ENCODE measurements at regions not wholly inside any gene's neighbourhood (a gene's known extent, or its start where the extent isn't known, plus 50 kb on each side); places are given as distances from the start of the nearest gene placed in this dataset.

DNA sequence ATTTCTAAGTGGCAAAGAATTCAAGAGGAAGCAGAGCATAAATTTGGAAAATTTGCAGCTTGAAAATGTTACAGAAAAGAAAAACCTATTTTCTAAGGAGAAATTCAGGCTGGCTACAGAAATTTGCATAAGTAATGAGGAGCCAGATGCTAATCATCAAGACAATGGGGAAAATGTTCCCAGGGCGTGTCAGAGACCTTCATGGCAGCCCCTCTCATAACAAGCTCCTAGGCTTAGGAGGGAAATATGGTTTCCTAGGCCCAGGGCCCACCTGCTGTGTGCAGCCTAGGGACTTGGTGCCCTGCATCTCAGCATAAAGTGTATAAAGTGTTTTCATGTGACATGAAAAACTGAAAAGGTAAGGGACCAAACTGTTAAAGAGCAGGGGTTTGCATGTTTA is 1796.3 kb upstream of the FLRT2 start:
- H3K27me3 Mint-ChIP-seq: no peaks in the 10 kb centered on the region
- no peaks in the 10 kb centered on the region for H3K36me3 Mint-ChIP-seq (ENCODE audit: low read depth)
- H3K27ac Mint-ChIP-seq: no peak overlapping the region
- no peak for DNase-seq
- no peaks in the 10 kb centered on the region for H3K4me1 Mint-ChIP-seq
- intact Hi-C loops (cut with micrococcal nuclease): no loop called here
- no peaks in the 10 kb centered on the region for H3K9me3 Mint-ChIP-seq
- H3K4me3 Mint-ChIP-seq: no peak overlapping the region

DNA sequence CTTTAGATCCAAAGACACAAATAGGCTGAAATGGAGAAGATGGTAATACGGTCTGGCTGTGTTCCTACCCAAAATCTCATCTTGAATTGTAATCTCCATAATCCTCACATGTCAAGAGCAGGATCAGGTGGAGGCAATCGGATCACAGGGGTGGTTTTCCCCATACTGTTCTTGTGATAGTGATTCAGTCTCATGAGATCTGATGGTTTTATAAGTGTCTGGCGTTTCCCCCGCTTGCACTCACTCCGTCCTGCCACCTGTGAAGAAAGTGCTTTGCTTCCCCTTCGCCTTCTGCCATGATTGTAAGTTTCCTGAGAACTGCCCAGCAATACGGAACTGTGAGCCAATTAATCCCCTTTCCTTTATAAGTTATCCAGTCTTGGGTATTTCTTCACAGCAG is 1795.5 kb upstream of the FLRT2 start:
- no peaks in the 10 kb centered on the region for H3K4me1 Mint-ChIP-seq
- intact Hi-C loops (cut with micrococcal nuclease): no loop called here
- DNase-seq: no peak
- H3K27ac Mint-ChIP-seq: no peak overlapping the region
- no peaks in the 10 kb centered on the region for H3K36me3 Mint-ChIP-seq (ENCODE audit: low read depth)
- H3K9me3 Mint-ChIP-seq: no peaks in the 10 kb centered on the region
- no peaks in the 10 kb centered on the region for H3K27me3 Mint-ChIP-seq
- no peak overlapping the region for H3K4me3 Mint-ChIP-seq

- Mint-ChIP-seq H3K4me1 (no peaks in the 10 kb centered on the region), H3K4me3 (no peak overlapping the region), H3K27ac (no peak overlapping the region), H3K9me3 (peaks cover 2% of the 10 kb centered on the region), H3K27me3 (no peaks in the 10 kb centered on the region), H3K36me3 (ENCODE audit: low read depth) (no peaks in the 10 kb centered on the region)
- no peak for DNase-seq
- intact Hi-C loops (cut with micrococcal nuclease): no loop called here
Observed at GRCh38 chr14:83741269-83741668, 1788.7 kb upstream of the FLRT2 start.

DNA sequence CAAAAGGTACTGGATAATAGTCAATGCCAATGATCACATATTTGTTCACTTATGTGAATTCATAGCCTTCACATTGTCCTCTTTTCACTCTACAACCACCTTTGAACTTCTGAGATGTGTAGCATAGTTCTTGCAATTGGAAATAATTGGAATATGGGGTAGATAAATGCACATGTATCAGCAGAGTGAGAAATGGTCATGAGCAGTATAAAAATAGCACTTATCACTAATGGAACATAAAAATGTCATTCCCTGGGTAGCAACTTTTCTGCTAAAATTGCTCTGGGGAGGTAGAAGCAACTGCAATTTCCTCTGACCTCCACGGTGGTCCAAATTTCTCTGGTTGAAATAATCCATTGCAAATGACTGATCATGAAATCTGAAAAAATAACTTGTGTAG is 1785.7 kb upstream of the FLRT2 start:
- no peaks in the 10 kb centered on the region for H3K4me1 Mint-ChIP-seq
- no peak overlapping the region for H3K27ac Mint-ChIP-seq
- H3K27me3 Mint-ChIP-seq: no peaks in the 10 kb centered on the region
- no peak overlapping the region for H3K4me3 Mint-ChIP-seq
- peaks cover 4% of the 10 kb centered on the region for H3K9me3 Mint-ChIP-seq
- no peaks in the 10 kb centered on the region for H3K36me3 Mint-ChIP-seq (ENCODE audit: low read depth)
- DNase-seq: no peak
- intact Hi-C loops (cut with micrococcal nuclease): no loop called here

GRCh38 chr14:83744891-83745290 is 1785.1 kb upstream of the FLRT2 start:
- Mint-ChIP-seq H3K27ac (no peak overlapping the region), H3K27me3 (no peaks in the 10 kb centered on the region), H3K4me3 (no peak overlapping the region), H3K9me3 (peaks cover 4% of the 10 kb centered on the region), H3K4me1 (no peaks in the 10 kb centered on the region), H3K36me3 (ENCODE audit: low read depth) (no peaks in the 10 kb centered on the region)
- DNase-seq: no peak
- intact Hi-C loops (cut with micrococcal nuclease): no loop called here

DNA sequence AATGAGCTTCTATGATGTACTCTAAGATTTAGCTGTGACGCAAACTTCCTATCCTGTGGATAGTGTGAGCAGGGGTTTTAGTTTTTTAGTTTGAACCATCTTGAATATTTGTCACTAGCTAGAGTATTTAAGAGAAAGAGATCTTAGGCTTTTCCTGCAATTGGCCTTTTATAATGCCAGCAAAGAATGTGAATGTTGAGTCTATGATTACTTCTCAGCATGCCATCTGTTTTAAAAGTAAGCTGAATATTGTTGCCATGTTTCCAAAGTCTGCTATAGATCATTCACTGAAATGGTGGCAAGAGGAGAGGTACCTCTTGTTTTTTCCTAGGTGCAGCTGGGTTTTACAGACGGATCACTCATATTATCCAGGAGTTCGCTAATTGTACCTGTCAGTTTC is 1783.6 kb upstream of the FLRT2 start:
- Mint-ChIP-seq H3K4me3 (no peak overlapping the region), H3K27ac (no peak overlapping the region), H3K27me3 (no peaks in the 10 kb centered on the region), H3K4me1 (no peaks in the 10 kb centered on the region), H3K9me3 (peaks cover 4% of the 10 kb centered on the region), H3K36me3 (ENCODE audit: low read depth) (no peaks in the 10 kb centered on the region)
- no peak for DNase-seq
- intact Hi-C loops (cut with micrococcal nuclease): no loop called here

DNA sequence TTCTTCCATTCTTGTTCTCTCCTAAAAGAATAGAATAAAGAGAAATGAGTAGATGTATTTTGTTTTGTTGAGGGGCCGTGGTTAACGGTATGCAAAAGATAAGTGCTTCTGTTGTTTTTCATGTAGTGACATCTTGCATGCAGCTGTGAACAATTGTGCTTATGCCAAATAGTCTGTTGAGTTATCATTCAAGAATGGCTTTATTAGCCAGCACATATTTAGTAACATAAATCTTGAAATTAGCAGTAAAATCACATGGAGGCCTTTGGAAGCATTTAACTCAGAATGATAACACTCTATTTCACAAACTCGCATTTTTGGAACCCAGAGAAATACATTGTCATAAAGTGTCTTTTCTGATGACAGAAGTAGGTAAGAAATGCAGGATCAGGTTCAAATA is 1772.0 kb upstream of the FLRT2 start:
- no peaks in the 10 kb centered on the region for H3K4me1 Mint-ChIP-seq
- no peak for DNase-seq
- no peaks in the 10 kb centered on the region for H3K27me3 Mint-ChIP-seq
- no peaks in the 10 kb centered on the region for H3K9me3 Mint-ChIP-seq
- no peaks in the 10 kb centered on the region for H3K36me3 Mint-ChIP-seq (ENCODE audit: low read depth)
- no peak overlapping the region for H3K4me3 Mint-ChIP-seq
- intact Hi-C loops (cut with micrococcal nuclease): no loop called here
- no peak overlapping the region for H3K27ac Mint-ChIP-seq

GRCh38 chr14:83764656-83765599 is 1765.0 kb upstream of the FLRT2 start:
- Mint-ChIP-seq H3K27me3 (no peaks in the 10 kb centered on the region), H3K4me1 (no peaks in the 10 kb centered on the region), H3K27ac (no peak overlapping the region), H3K9me3 (peaks cover 7% of the 10 kb centered on the region), H3K36me3 (ENCODE audit: low read depth) (no peaks in the 10 kb centered on the region), H3K4me3 (no peak overlapping the region)
- intact Hi-C loops (cut with micrococcal nuclease): no loop called here
- DNase-seq: no peak

- Mint-ChIP-seq H3K4me1 (no peaks in the 10 kb centered on the region), H3K27me3 (no peaks in the 10 kb centered on the region), H3K36me3 (ENCODE audit: low read depth) (no peaks in the 10 kb centered on the region), H3K9me3 (peaks cover 5% of the 10 kb centered on the region), H3K4me3 (no peak overlapping the region), H3K27ac (no peak overlapping the region)
- DNase-seq: no peak
- intact Hi-C loops (cut with micrococcal nuclease): no loop called here
Observed at GRCh38 chr14:83777516-83777915, 1752.4 kb upstream of the FLRT2 start.

GRCh38 chr14:83779266-83779665 is 1750.7 kb upstream of the FLRT2 start:
- intact Hi-C loops (cut with micrococcal nuclease): no loop called here
- Mint-ChIP-seq H3K27me3 (no peaks in the 10 kb centered on the region), H3K36me3 (ENCODE audit: low read depth) (no peaks in the 10 kb centered on the region), H3K9me3 (peaks cover 5% of the 10 kb centered on the region), H3K4me1 (no peaks in the 10 kb centered on the region), H3K4me3 (no peak overlapping the region), H3K27ac (no peak overlapping the region)
- DNase-seq: no peak

DNA sequence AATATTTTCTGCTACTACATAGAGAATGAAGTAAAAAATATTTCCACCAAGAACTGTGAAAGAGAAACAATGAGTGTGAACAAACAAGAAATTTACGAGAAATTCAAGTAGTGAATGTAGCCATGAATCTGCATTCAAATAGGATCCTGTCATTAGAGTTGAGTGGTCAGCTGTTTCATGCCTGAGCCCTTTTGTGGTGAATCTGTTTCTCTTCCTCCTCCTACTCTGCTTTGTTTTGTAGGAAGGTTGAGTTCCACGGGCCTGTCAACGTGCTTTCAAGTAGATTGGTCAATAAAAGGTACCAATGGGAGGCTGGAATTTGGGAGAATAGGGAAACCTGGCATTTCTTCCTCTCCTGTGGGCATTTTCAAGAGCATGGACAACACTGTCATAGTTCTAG is 1749.6 kb upstream of the FLRT2 start:
- no peaks in the 10 kb centered on the region for H3K36me3 Mint-ChIP-seq (ENCODE audit: low read depth)

DNA sequence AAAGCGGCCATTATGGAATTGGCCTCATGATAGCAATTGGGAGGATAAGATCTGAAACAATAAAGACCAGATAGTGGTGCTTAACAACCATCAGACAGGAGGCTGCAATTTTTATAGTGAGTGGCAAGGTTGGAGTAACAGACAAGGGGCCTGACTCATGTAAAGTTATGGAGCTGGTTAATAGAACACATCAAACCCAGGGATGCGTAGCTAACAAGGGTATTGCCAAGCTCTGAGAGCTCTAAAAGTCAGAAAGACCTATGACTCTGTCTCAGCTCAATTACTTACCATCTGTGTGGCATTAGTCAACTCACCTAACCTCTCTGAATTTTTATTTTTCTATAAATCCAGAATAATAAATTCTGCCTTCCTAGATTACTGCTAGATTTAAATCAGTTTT is 1731.5 kb upstream of the FLRT2 start:
- DNase-seq: no peak
- no peaks in the 10 kb centered on the region for H3K36me3 Mint-ChIP-seq (ENCODE audit: low read depth)
- intact Hi-C loops (cut with micrococcal nuclease): no loop called here
- H3K9me3 Mint-ChIP-seq: peaks cover 11% of the 10 kb centered on the region
- no peak overlapping the region for H3K27ac Mint-ChIP-seq
- no peaks in the 10 kb centered on the region for H3K27me3 Mint-ChIP-seq
- no peaks in the 10 kb centered on the region for H3K4me1 Mint-ChIP-seq
- H3K4me3 Mint-ChIP-seq: no peak overlapping the region

More for the DNA sequence above, 1749.6 kb upstream of the FLRT2 start:
- Mint-ChIP-seq H3K9me3 (peaks cover 5% of the 10 kb centered on the region), H3K4me1 (no peaks in the 10 kb centered on the region), H3K4me3 (no peak overlapping the region), H3K27ac (no peak overlapping the region), H3K27me3 (no peaks in the 10 kb centered on the region)
- no peak for DNase-seq
- intact Hi-C loops (cut with micrococcal nuclease): no loop called here

DNA sequence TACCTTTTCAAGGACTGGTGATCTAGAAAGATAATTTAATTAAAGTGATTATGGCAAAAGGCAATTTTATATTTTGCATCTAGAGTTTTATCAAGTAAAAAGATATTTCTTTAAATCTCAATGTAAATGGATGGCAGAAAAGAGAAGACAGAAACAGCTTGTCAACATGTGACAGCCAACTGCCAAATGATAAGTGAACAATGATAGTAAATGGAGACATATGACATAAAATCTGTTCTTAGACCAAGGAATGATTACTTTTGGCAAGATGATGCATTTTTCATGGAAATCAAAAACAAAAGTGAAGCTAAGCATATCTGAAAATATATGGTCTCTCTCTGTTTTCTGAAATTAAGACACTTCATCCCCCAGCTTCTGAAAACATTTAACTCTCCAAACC is 1730.7 kb upstream of the FLRT2 start:
- no peak for DNase-seq
- no peaks in the 10 kb centered on the region for H3K27me3 Mint-ChIP-seq
- no peak overlapping the region for H3K4me3 Mint-ChIP-seq
- peaks cover 7% of the 10 kb centered on the region for H3K9me3 Mint-ChIP-seq
- no peaks in the 10 kb centered on the region for H3K4me1 Mint-ChIP-seq
- intact Hi-C loops (cut with micrococcal nuclease): no loop called here
- H3K36me3 Mint-ChIP-seq (ENCODE audit: low read depth): no peaks in the 10 kb centered on the region
- no peak overlapping the region for H3K27ac Mint-ChIP-seq

GRCh38 chr14:83814896-83815295 is 1715.0 kb upstream of the FLRT2 start:
- Mint-ChIP-seq H3K4me3 (no peak overlapping the region), H3K27ac (no peak overlapping the region), H3K9me3 (no peaks in the 10 kb centered on the region), H3K27me3 (no peaks in the 10 kb centered on the region), H3K4me1 (no peaks in the 10 kb centered on the region), H3K36me3 (ENCODE audit: low read depth) (no peaks in the 10 kb centered on the region)
- DNase-seq: no peak
- intact Hi-C loops (cut with micrococcal nuclease): no loop called here

GRCh38 chr14:83816761-83817160 is 1713.2 kb upstream of the FLRT2 start:
- Mint-ChIP-seq H3K27me3 (no peaks in the 10 kb centered on the region), H3K27ac (no peak overlapping the region), H3K36me3 (ENCODE audit: low read depth) (no peaks in the 10 kb centered on the region), H3K9me3 (no peaks in the 10 kb centered on the region), H3K4me1 (no peaks in the 10 kb centered on the region), H3K4me3 (no peak overlapping the region)
- intact Hi-C loops (cut with micrococcal nuclease): no loop called here
- no peak for DNase-seq
